ENCODE measurements at regions not wholly inside any gene's neighbourhood (a gene's known extent, or its start where the extent isn't known, plus 50 kb on each side); places are given as distances from the start of the nearest gene placed in this dataset.

- no peak for TF ChIP-seq CTCF (IDR thresholded peaks at IDR 0.05 in 2 of 3, conservative IDR thresholded peaks at IDR 0.05 in 1 of 3; ENCODE audit: borderline replicate concordance in 1 of 3, insufficient read depth in 1 of 3, low read depth in 2 of 3, low read length in 2 of 3)
These were observed 233.7 kb upstream of the NCKAP5 start (continued) for GRCh38 chr2:133801946-133802345.

GRCh38 chr2:133802409-133803039, 234.3 kb upstream of the NCKAP5 start:
- H2AFZ ChIP-seq (ENCODE audit: low read depth, low read length, poor library complexity, severe bottlenecking), result no peak overlapping the region
- DNase-seq (ENCODE audit: low read depth, low spot score) (no peak), ATAC-seq (no peak)
- no peak overlapping the region for H3K9ac ChIP-seq (ENCODE audit: low read length)
- H3K79me2 ChIP-seq (ENCODE audit: insufficient read depth, low read length), result no peaks in the 10 kb centered on the region
- no peaks in the 10 kb centered on the region for H3K9me3 ChIP-seq (ENCODE audit: control insufficient read depth in 1 of 2, insufficient read depth in 1 of 2, low read depth in 1 of 2, low read length in 2 of 2)
- ChIA-PET CTCF (no interaction called here), RAD21 (ENCODE audit: low non-redundant PET in 1 of 2, low total read pairs in 2 of 2, uncharacterized antibody in 2 of 2, unreplicated experiment in 2 of 2) (no interaction called here), POLR2A (no interaction called here)
- no peak overlapping the region for H3K4me3 ChIP-seq (replicated peaks in 1 of 2; ENCODE audit: low read depth in 1 of 2, low read length in 2 of 2)
- no peaks in the 10 kb centered on the region for H3K36me3 ChIP-seq (ENCODE audit: control insufficient read depth in 1 of 2, insufficient read depth in 2 of 2, low read length in 2 of 2)
- no peaks in the 10 kb centered on the region for H3K9me2 ChIP-seq (ENCODE audit: insufficient read depth)
- no peak overlapping the region for H3K4me2 ChIP-seq (ENCODE audit: low read length)
- no peaks in the 10 kb centered on the region for H3K27me3 ChIP-seq (ENCODE audit: insufficient read depth, low read length)
- intact Hi-C loops (cut with micrococcal nuclease), result no loop called here
- no TSS peak for BruUV-seq (replicated peaks)
- no peak overlapping the region for H3K27ac ChIP-seq (ENCODE audit: low read depth, low read length)
- TF ChIP-seq SIN3A (IDR thresholded peaks at IDR 0.05; ENCODE audit: low read depth), result no peak
- no peak for TF ChIP-seq ZBTB33 (IDR thresholded peaks at IDR 0.05; ENCODE audit: extremely low read depth, insufficient replicate concordance, low read length)
- no peak for TF ChIP-seq ZNF274 (IDR thresholded peaks at IDR 0.05; ENCODE audit: low read depth, low read length)
- no peak for TF ChIP-seq CBX3 (IDR thresholded peaks at IDR 0.05; ENCODE audit: low read depth)
- no peak for TF ChIP-seq EZH2 (IDR thresholded peaks at IDR 0.05)
- TF ChIP-seq ZFX (IDR thresholded peaks at IDR 0.05), result no peak
- TF ChIP-seq EGR1 (IDR thresholded peaks at IDR 0.05; ENCODE audit: low read depth), result no peak
- TF ChIP-seq RAD21 (IDR thresholded peaks at IDR 0.05; ENCODE audit: low read depth), result no peak
- no peak for TF ChIP-seq POLR2AphosphoS5 (IDR thresholded peaks at IDR 0.05; ENCODE audit: low read depth, low read length)
- TF ChIP-seq MAX (IDR thresholded peaks at IDR 0.05), result no peak
- no peak for TF ChIP-seq JUND (IDR thresholded peaks at IDR 0.05)
- no peak for TF ChIP-seq CEBPB (IDR thresholded peaks at IDR 0.05; ENCODE audit: low read depth)
- TF ChIP-seq YY1 (IDR thresholded peaks at IDR 0.05; ENCODE audit: extremely low read depth, insufficient replicate concordance, low read depth, low read length), result no peak
- no peak for TF ChIP-seq TCF7L2 (IDR thresholded peaks at IDR 0.05; ENCODE audit: borderline replicate concordance, extremely low read depth, insufficient read depth, insufficient read length)
- TF ChIP-seq FOSL1 (IDR thresholded peaks at IDR 0.05; ENCODE audit: low read depth), result no peak
- no peak for TF ChIP-seq SP1 (IDR thresholded peaks at IDR 0.05; ENCODE audit: low read depth)
- no peaks in the 10 kb centered on the region for H3K4me1 ChIP-seq (ENCODE audit: control insufficient read depth in 1 of 2, insufficient read depth in 2 of 2, low read length in 2 of 2)
- H4K20me1 ChIP-seq (ENCODE audit: insufficient read depth), result no peaks in the 10 kb centered on the region
